CD4-positive, alpha-beta memory T cell (primary cell): ENCODE measurements at regions not wholly inside any gene's neighbourhood (a gene's known extent, or its start where the extent isn't known, plus 50 kb on each side); places are given as distances from the start of the nearest gene placed in this dataset.

Experiments
- CTCF ChIA-PET: fragments of 350-600 bp; sonication (Branson Sonifier 250); formaldehyde crosslinking; loops from one replicate; lab custom pipeline; 2021; ENCODE audit warnings: inconsistent platforms; ENCODE audit not compliant: partially characterized antibody; lab: Charles Lee
- POLR2A ChIA-PET: fragments of 350-600 bp; sonication (Branson Sonifier 250); formaldehyde crosslinking; loops from one replicate; lab custom pipeline; 2021; ENCODE audit not compliant: partially characterized antibody; lab: Charles Lee
- DNase-seq, 5 donors: peaks; one replicate each; pipeline versions ENCODE4 v3.0.0 to v3.0.0-alpha.2; 2020 to 2022; ENCODE audit warnings: mixed read lengths in 1 of 5
- H3K27ac ChIP-seq: one replicate; pipeline ENCODE4 v1.7.0; 2013; ENCODE audit warnings: low read depth, low read length
- H3K27me3 ChIP-seq: 2 replicates; pipeline ENCODE4 v1.7.0; 2013; ENCODE audit warnings: mild to moderate bottlenecking, low read length, moderate library complexity; ENCODE audit not compliant: insufficient read depth
- H3K36me3 ChIP-seq: 2 replicates; pipeline ENCODE4 v1.7.0; 2013; ENCODE audit warnings: mild to moderate bottlenecking, low read length, moderate library complexity; ENCODE audit not compliant: insufficient read depth
- H3K4me1 ChIP-seq: 2 replicates; pipeline ENCODE4 v1.7.0; 2013; ENCODE audit warnings: mild to moderate bottlenecking, low read length, moderate library complexity; ENCODE audit not compliant: insufficient read depth
- H3K4me3 ChIP-seq, 2 donors: one replicate each; pipeline ENCODE4 v1.7.0; 2013; ENCODE audit warnings: low read length in 2 of 2, mild to moderate bottlenecking in 1 of 2
- H3K9me3 ChIP-seq, 2 donors: one replicate each; pipeline ENCODE4 v1.7.0; 2013; ENCODE audit warnings: low read length in 2 of 2, control low read depth in 1 of 2; ENCODE audit not compliant: control insufficient read depth in 1 of 2
- H3K27ac Mint-ChIP-seq, 7 donors: one replicate each; pipeline ENCODE4 v1.8.0; 2020 to 2021; ENCODE audit warnings: mixed read lengths in 7 of 7, mild to moderate bottlenecking in 6 of 7, inconsistent platforms in 3 of 7, moderate library complexity in 3 of 7
- H3K27me3 Mint-ChIP-seq, 2 donors: one replicate each; pipeline ENCODE4 v1.8.0; 2020 to 2021; ENCODE audit warnings: mixed read lengths in 2 of 2
- H3K36me3 Mint-ChIP-seq, 2 donors: one replicate each; pipeline ENCODE4 v1.8.0; 2020 to 2021; ENCODE audit warnings: mixed read lengths in 2 of 2, inconsistent platforms in 1 of 2, mild to moderate bottlenecking in 1 of 2
- H3K4me1 Mint-ChIP-seq, 4 donors: one replicate each; pipeline ENCODE4 v1.8.0; 2020 to 2021; ENCODE audit warnings: mixed read lengths in 4 of 4, mild to moderate bottlenecking in 1 of 4
- H3K4me3 Mint-ChIP-seq, 8 donors: one replicate each; pipeline ENCODE4 v1.8.0; 2020 to 2021; ENCODE audit warnings: mixed read lengths in 8 of 8, mild to moderate bottlenecking in 7 of 8, moderate library complexity in 6 of 8, inconsistent platforms in 3 of 8
- H3K9me3 Mint-ChIP-seq, 8 donors: one replicate each; pipeline ENCODE4 v1.8.0; 2020 to 2021; ENCODE audit warnings: mixed read lengths in 8 of 8, mild to moderate bottlenecking in 5 of 8, inconsistent platforms in 3 of 8, moderate library complexity in 1 of 8
- intact Hi-C: fragments of 100-400 bp; cut with micrococcal nuclease; formaldehyde crosslinking; loops from one replicate; pipeline ENCODE4 v1.15.1; 2023

DNA sequence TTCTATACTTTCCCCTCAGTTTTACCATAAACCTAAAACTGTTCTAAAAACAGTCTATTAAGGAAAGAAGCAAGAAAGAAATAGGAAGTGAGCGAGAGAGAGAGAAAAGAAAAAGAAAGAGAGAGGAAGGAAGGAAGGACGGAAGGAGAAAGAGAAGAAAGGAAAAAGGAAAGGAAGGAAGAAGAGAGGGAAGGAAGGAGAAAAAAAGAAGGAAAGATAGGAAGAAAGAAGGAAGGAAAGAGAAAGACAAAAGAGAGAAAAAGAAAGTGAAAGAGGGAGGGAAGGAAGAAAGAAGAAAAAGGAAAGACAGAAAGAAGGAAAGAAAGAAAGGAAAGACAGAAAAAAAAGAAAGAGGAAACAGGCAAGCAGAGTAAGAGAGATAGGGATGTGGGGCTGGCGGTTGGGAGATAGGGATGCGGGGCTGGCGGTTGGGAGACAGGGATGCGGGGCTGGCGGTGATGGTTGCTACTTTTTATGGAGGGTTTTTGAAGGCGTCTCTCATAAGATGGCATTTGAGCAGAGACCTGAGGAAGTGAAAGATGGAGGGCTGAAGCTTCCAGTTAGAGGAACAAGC lies 70.4 kb upstream of the IRF2BP2 start:
- H3K27ac Mint-ChIP-seq: no peak overlapping the region
- peaks cover 7 to 12% (median 9%) of the 10 kb centered on the region in 4 donors for H3K4me1 Mint-ChIP-seq
- peaks cover 0 to 6% (median 2%) of the 10 kb centered on the region in 8 donors for H3K9me3 Mint-ChIP-seq
- ChIA-PET POLR2A (no interaction called here), CTCF (no interaction called here)
- H3K4me3 Mint-ChIP-seq: no peak overlapping the region
- H3K4me1 ChIP-seq: peaks cover 7% of the 10 kb centered on the region
- H3K36me3 ChIP-seq: no peaks in the 10 kb centered on the region
- no peaks in the 10 kb centered on the region for H3K27me3 Mint-ChIP-seq
- no peaks in the 10 kb centered on the region for H3K27me3 ChIP-seq
- no peak overlapping the region for H3K4me3 ChIP-seq
- intact Hi-C loops: no loop called here
- H3K9me3 ChIP-seq: no peaks in the 10 kb centered on the region
- no peak for DNase-seq
- no peak overlapping the region for H3K27ac ChIP-seq
- H3K36me3 Mint-ChIP-seq: no peaks in the 10 kb centered on the region

DNA sequence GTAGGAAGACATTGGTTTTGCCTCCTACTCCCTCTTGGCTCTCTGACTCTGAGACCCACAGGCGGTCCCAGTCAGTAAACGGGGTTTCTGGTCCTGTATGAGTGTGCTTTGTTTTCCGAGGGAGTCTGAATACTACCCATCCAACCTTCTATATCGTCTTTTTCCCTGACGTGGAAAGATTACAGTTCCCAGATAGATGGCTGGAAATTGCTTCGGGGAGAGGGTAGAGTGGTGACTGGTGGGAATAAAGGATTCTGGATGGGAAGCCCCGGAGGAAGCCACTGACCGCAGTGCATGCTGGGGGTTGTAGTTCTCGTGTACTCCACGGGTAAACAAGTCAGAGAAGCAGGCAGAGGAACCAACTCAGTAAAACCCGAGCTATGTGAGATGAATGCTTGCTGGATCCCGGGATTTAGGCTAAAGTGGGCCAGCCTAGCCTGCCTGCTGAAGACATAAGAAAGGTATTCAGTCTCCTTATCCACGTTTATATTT lies 66.2 kb upstream of the IRF2BP2 start:
- no peak overlapping the region for H3K27ac ChIP-seq

DNA sequence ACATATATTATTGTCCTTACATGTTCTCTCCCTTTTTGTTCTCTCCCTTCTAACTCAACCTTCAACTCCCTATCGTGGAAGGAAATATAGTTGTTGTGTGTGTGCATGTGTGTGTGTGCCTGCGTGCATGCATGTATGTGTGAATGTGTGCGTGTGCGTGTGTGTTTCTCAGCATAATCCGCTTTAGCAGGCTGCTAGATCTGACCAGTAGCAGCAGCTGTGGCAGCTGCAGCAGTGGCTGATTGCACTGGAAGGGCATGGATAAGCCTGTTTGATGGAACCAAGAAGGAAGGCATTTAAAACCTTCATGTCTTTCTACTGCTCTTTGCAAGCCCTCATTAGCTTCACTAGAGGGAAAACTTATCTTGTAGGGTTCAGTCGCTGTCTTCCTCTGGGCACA lies 65.6 kb upstream of the IRF2BP2 start:
- Histone ChIP-seq H3K9me3 (no peaks in the 10 kb centered on the region), H3K27ac (no peak overlapping the region), H3K4me1 (peaks cover 7% of the 10 kb centered on the region), H3K36me3 (no peaks in the 10 kb centered on the region), H3K4me3 (no peak overlapping the region), H3K27me3 (no peaks in the 10 kb centered on the region)
- Mint-ChIP-seq H3K4me3 (peak overlapping the region in 3 of 8 donors; percentile 81 to 85 (median 81)), H3K36me3 (no peaks in the 10 kb centered on the region), H3K27ac (peak overlapping the region in 3 of 7 donors; percentile 65 to 77 (median 68)), H3K9me3 (no peaks in the 10 kb centered on the region), H3K27me3 (no peaks in the 10 kb centered on the region), H3K4me1 (peaks cover 8 to 12% (median 9%) of the 10 kb centered on the region in 4 donors)
- intact Hi-C loops: no loop called here
- no peak for DNase-seq
- CTCF ChIA-PET: no interaction called here
- POLR2A ChIA-PET: no interaction called here

More for the DNA sequence above, 66.2 kb upstream of the IRF2BP2 start:
- no peaks in the 10 kb centered on the region for H3K36me3 Mint-ChIP-seq
- no peaks in the 10 kb centered on the region for H3K9me3 Mint-ChIP-seq
- POLR2A ChIA-PET: no interaction called here
- H3K4me1 Mint-ChIP-seq: peaks cover 8 to 12% (median 9%) of the 10 kb centered on the region in 4 donors
- H3K4me3 Mint-ChIP-seq: peak overlapping the region; percentile 74 to 85 (median 80)
- DNase-seq: peak; percentile 38 to 56 (median 40)
- H3K9me3 ChIP-seq: no peaks in the 10 kb centered on the region
- no peaks in the 10 kb centered on the region for H3K36me3 ChIP-seq
- peak overlapping the region in 1 of 2 donors; percentile 31 for H3K4me3 ChIP-seq
- H3K27me3 Mint-ChIP-seq: no peaks in the 10 kb centered on the region
- peaks cover 7% of the 10 kb centered on the region for H3K4me1 ChIP-seq
- H3K27me3 ChIP-seq: no peaks in the 10 kb centered on the region
- intact Hi-C loops: loop anchor here (1.0 to 2.0 kb wide), 2 partner anchors 65 to 77 kb away; no protein-coding TSS in a partner anchor
- CTCF ChIA-PET: no interaction called here
- H3K27ac Mint-ChIP-seq: peak overlapping the region in 5 of 7 donors; percentile 48 to 87 (median 68)

DNA sequence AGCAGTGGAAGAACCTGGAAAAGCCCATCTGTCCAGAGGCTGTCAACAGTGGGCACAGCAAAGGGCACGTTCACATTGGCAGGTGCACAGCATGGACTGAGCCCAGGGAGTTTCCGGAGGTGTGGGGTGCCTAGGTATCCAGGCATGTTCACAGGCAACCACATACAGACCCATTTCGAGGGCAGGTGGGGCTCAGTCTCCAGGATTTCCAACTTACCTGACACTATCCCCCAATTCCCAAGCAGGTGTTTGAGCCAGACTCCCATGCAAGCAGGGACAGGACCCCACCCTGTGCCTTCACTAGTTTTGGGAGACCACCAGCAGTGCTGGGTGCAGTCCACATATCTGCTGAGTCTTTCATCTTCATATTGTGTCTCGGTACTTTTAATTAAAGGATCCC lies 65.0 kb upstream of the IRF2BP2 start:
- Histone ChIP-seq H3K9me3 (no peaks in the 10 kb centered on the region), H3K27me3 (no peaks in the 10 kb centered on the region), H3K36me3 (no peaks in the 10 kb centered on the region), H3K4me3 (no peak overlapping the region), H3K27ac (no peak overlapping the region), H3K4me1 (peaks cover 7% of the 10 kb centered on the region)
- ChIA-PET POLR2A (no interaction called here), CTCF (no interaction called here)
- Mint-ChIP-seq H3K9me3 (no peaks in the 10 kb centered on the region), H3K4me1 (peaks cover 8 to 12% (median 9%) of the 10 kb centered on the region in 4 donors), H3K4me3 (no peak overlapping the region), H3K36me3 (no peaks in the 10 kb centered on the region), H3K27me3 (no peaks in the 10 kb centered on the region), H3K27ac (no peak overlapping the region)
- intact Hi-C loops: no loop called here
- no peak for DNase-seq

DNA sequence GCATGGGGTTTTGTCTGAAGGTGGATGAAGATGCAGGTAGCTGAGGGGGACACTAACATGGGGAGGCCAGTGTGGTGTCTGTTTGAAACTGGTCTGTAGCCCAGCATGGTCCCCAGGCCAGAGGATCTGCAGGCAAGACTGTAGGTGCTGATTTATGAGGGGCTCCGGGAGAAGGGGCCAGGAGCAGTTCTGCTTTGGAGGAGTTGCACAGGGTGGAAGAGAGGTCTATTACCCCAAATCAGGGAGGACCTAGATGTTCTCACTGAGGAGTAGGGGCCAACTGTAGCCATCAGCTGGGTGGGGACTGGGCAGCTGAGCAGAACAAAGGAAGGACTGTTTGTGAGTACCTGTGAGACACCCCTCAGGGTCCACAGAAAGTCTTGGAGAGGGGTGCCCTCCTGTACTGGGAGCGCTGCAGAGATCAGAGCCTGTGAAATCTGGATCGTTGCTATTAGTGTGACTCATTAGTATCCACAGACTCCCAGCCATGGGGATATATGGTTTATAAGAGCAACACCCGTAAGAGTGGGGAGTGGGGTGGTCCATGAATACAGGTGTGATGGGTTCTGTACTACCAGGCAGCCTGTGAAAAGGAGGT lies 64.3 kb upstream of the IRF2BP2 start:
- DNase-seq: no peak
- Histone ChIP-seq H3K36me3 (no peaks in the 10 kb centered on the region), H3K27ac (no peak overlapping the region), H3K27me3 (no peaks in the 10 kb centered on the region), H3K9me3 (no peaks in the 10 kb centered on the region), H3K4me1 (peaks cover 7% of the 10 kb centered on the region), H3K4me3 (no peak overlapping the region)
- H3K36me3 Mint-ChIP-seq: no peaks in the 10 kb centered on the region
- H3K27me3 Mint-ChIP-seq: no peaks in the 10 kb centered on the region
- intact Hi-C loops: no loop called here
- H3K4me1 Mint-ChIP-seq: peaks cover 8 to 12% (median 9%) of the 10 kb centered on the region in 4 donors
- POLR2A ChIA-PET: no interaction called here
- no peak overlapping the region for H3K4me3 Mint-ChIP-seq
- no peaks in the 10 kb centered on the region for H3K9me3 Mint-ChIP-seq
- CTCF ChIA-PET: no interaction called here
- H3K27ac Mint-ChIP-seq: peak overlapping the region in 1 of 7 donors; percentile 18

DNA sequence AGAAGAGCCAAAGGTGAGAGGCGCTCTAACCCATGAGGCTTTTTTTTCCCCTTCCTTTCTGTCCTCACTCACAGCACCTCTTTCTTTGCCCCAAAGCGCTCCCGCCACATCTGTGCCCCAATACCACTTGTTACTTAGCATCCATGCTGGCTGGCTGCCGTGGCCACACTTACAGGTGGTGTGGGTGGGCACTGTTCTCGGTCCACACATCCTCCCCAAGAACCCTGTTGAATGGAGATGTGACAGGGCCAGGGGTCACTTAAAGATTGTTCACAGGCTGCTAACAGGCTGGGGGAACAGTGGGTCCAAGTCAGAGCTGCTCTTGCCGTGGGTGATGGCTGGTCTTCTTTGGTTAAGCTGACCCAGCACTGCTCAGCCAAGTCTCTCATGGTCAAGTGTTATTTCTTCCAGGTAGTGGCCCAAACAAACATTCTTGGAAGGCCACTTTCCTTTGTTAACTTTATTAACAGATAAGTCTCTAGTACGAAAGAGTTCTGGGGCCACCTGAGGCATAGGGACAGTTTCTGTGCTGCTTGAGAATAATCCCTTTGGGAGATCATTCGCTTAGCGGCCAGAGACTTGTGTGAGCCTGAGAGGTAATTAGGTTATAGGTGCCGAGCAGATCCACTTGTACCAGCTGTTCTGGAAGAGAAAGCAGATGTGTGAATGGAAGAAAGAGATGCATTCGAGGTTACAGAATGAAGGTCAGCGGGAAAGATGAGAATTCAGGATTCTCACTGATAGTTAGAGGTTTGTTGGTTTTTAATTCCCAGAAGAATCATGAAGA lies 62.6 kb upstream of the IRF2BP2 start:
- Histone ChIP-seq H3K9me3 (no peaks in the 10 kb centered on the region), H3K27ac (no peak overlapping the region), H3K27me3 (no peaks in the 10 kb centered on the region), H3K4me3 (no peak overlapping the region), H3K36me3 (no peaks in the 10 kb centered on the region), H3K4me1 (peaks cover 7% of the 10 kb centered on the region)
- no peak for DNase-seq
- Mint-ChIP-seq H3K9me3 (peaks cover 0 to 6% (median under 1%) of the 10 kb centered on the region in 8 donors), H3K4me1 (peaks cover 8 to 12% (median 9%) of the 10 kb centered on the region in 4 donors), H3K4me3 (no peak overlapping the region), H3K36me3 (no peaks in the 10 kb centered on the region), H3K27me3 (no peaks in the 10 kb centered on the region), H3K27ac (no peak overlapping the region)
- ChIA-PET POLR2A (interaction anchor here (1.4 kb wide), 1 partner anchor 63 kb away, joined by 3 read pairs; the partner anchor contains the start of gene IRF2BP2), CTCF (no interaction called here)
- intact Hi-C loops: no loop called here
